HepG2 (cell line): ENCODE measurements at regions not wholly inside any gene's neighbourhood (a gene's known extent, or its start where the extent isn't known, plus 50 kb on each side); places are given as distances from the start of the nearest gene placed in this dataset.

Source experiments
- ATAC-seq: fragments of 200-7000 bp; cut with Tn5 transposase; 3 replicates; pipeline ENCODE4 v1.9.1; 2020; ENCODE audit warnings: mild to moderate bottlenecking, moderate library complexity
- BruUV-seq: library from RNA; stranded (reverse); fragments of 400-500 nt; replicated peaks from 2 replicates; lab custom pipeline; 2021; lab: Mats Ljungman, UMichigan
- CTCF ChIA-PET: fragments of 300-600 bp; formaldehyde crosslinking; extraction: SDS; loops from one replicate; lab custom pipeline; 2021; ENCODE audit warnings: low total read pairs, inconsistent platforms, low intra/inter-chr PET ratio; lab: Yijun Ruan, JAX
- POLR2A ChIA-PET: fragments of 350-600 bp; sonication (Branson Sonifier 250); formaldehyde crosslinking; loops from one replicate; lab custom pipeline; 2020; ENCODE audit warnings: antibody characterized with exemption, inconsistent platforms; lab: Yijun Ruan, JAX
- DNase-seq: peaks from one replicate; pipeline ENCODE4 v3.0.0-alpha.2; 2015; ENCODE audit warnings: low spot score
- FAIRE-seq: peaks from 3 replicates; lab custom pipeline; 2011; peaks lifted over from hg19 to GRCh38; lab: Jason Lieb, UNC
- H2AFZ ChIP-seq: one replicate; pipeline ENCODE4 v1.6.1; 2011; ENCODE audit warnings: low read length, inconsistent platforms
- H3K27ac ChIP-seq: fragments of 300-600 bp; 3 replicates; pipeline ENCODE4 v1.8.0; 2011; ENCODE audit warnings: mixed run types, mild to moderate bottlenecking, mixed read lengths, low read length, inconsistent platforms; ENCODE audit not compliant: insufficient read depth; ENCODE audit errors: extremely low read length
- H3K27me3 ChIP-seq, 2 experiments: fragments of 200-600 bp in 1 of 2; 2 replicates in 1 of 2; 3 replicates in 1 of 2; pipeline versions ENCODE4 v1.6.0 to v1.8.0; 2011; ENCODE audit warnings: low read length in 2 of 2, mild to moderate bottlenecking in 2 of 2, moderate library complexity in 2 of 2, inconsistent platforms in 1 of 2; ENCODE audit not compliant: insufficient read depth in 2 of 2, control insufficient read depth in 1 of 2
- H3K36me3 ChIP-seq, 2 experiments: fragments of 200-600 bp in 1 of 2; replicated peaks in 1 of 2; 2 replicates in 1 of 2; 3 replicates in 1 of 2; pipeline versions ENCODE4 v1.5.1 to v1.8.0; 2011; ENCODE audit warnings: low read length in 2 of 2, inconsistent platforms in 1 of 2; ENCODE audit not compliant: insufficient read depth in 2 of 2, control insufficient read depth in 1 of 2
- H3K4me1 ChIP-seq: 2 replicates; pipeline ENCODE4 v1.5.1; 2012; ENCODE audit warnings: low read length, inconsistent platforms; ENCODE audit not compliant: insufficient read depth
- H3K4me2 ChIP-seq: 2 replicates; pipeline ENCODE4 v1.6.0; 2011; ENCODE audit warnings: low read depth, low read length, inconsistent platforms
- H3K4me3 ChIP-seq, 3 experiments: fragments of 200-600 bp in 1 of 3; sonication (generic), shearing (Covaris generic) in 1 of 3; replicated peaks in 1 of 3; 2 replicates each; pipeline ENCODE4 v1.5.1; 2011 to 2016; ENCODE audit warnings: low read length in 3 of 3, inconsistent platforms in 2 of 3, low read depth in 2 of 3, mild to moderate bottlenecking in 2 of 3, control low read depth in 1 of 3, mixed read lengths in 1 of 3; ENCODE audit not compliant: insufficient read depth in 1 of 3
- H3K79me2 ChIP-seq: one replicate; pipeline ENCODE4 v1.6.1; 2011; ENCODE audit warnings: low read length, inconsistent platforms; ENCODE audit not compliant: insufficient read depth
- H3K9ac ChIP-seq: 2 replicates; pipeline ENCODE4 v1.6.0; 2011; ENCODE audit warnings: mild to moderate bottlenecking, low read depth, low read length, inconsistent platforms; ENCODE audit not compliant: insufficient read depth
- H3K9me3 ChIP-seq: 2 replicates; pipeline ENCODE4 v1.5.1; 2012; ENCODE audit warnings: mild to moderate bottlenecking, low read length
- H4K20me1 ChIP-seq: 2 replicates; pipeline ENCODE4 v1.6.0; 2011; ENCODE audit warnings: inconsistent platforms, mild to moderate bottlenecking, low read length, moderate library complexity; ENCODE audit not compliant: insufficient read depth
- ARNT ChIP-seq: fragments of 450-650 bp; IDR thresholded peaks from 2 replicates; pipeline ENCODE4 v1.6.1; 2017
- CHD4 ChIP-seq: fragments of 200-600 bp; sonication (generic); IDR thresholded peaks from 2 replicates; pipeline ENCODE4 v1.7.0; 2017; ENCODE audit warnings: mild to moderate bottlenecking, low read length, borderline replicate concordance
- DPF2 ChIP-seq: sonication (generic); formaldehyde crosslinking; IDR thresholded peaks from 2 replicates; pipeline ENCODE4 v1.4.0; 2020; ENCODE audit warnings: mild to moderate bottlenecking, low read depth, missing genetic modification reagents, borderline replicate concordance
- FLYWCH1 ChIP-seq: sonication (generic); formaldehyde crosslinking; IDR thresholded peaks from 2 replicates; pipeline ENCODE4 v1.8.1; 2023; ENCODE audit warnings: mild to moderate bottlenecking, missing genetic modification reagents
- GABPB1 ChIP-seq: IDR thresholded peaks from 2 replicates; pipeline ENCODE4 v1.6.1; 2016; ENCODE audit warnings: mild to moderate bottlenecking, missing genetic modification reagents, moderate library complexity, missing compliant biosample characterization
- KDM1A ChIP-seq: IDR thresholded peaks from 2 replicates; pipeline ENCODE4 v1.6.1; 2016; ENCODE audit warnings: missing compliant biosample characterization
- MIXL1 ChIP-seq: IDR thresholded peaks from 2 replicates; pipeline ENCODE4 v1.6.1; 2016
- RXRB ChIP-seq: IDR thresholded peaks from 2 replicates; pipeline ENCODE4 v1.6.1; 2016; ENCODE audit warnings: borderline replicate concordance, missing genetic modification reagents, missing compliant biosample characterization
- SNRNP70 ChIP-seq: fragments of 200-400 bp; formaldehyde crosslinking; IDR thresholded peaks from 2 replicates; pipeline ENCODE4 v1.6.1; 2017; ENCODE audit warnings: mild to moderate bottlenecking, low read depth, low read length, moderate library complexity
- SPEN ChIP-seq: sonication (generic); formaldehyde crosslinking; IDR thresholded peaks from 2 replicates; pipeline ENCODE4 v1.5.1; 2020; ENCODE audit warnings: low read depth, mild to moderate bottlenecking, missing genetic modification reagents
- SYNCRIP ChIP-seq: fragments of 200-400 bp; formaldehyde crosslinking; IDR thresholded peaks from 2 replicates; pipeline ENCODE4 v1.6.1; 2018; ENCODE audit warnings: mild to moderate bottlenecking, low read depth, low read length; ENCODE audit not compliant: insufficient read depth
- ZFP36 ChIP-seq: fragments of 150-350 bp; IDR thresholded peaks from 2 replicates; pipeline ENCODE4 v1.6.1; 2018; ENCODE audit warnings: borderline replicate concordance, low read length, low read depth; ENCODE audit not compliant: partially characterized antibody
- ZKSCAN5 ChIP-seq: sonication (generic); formaldehyde crosslinking; IDR thresholded peaks from 2 replicates; pipeline ENCODE4 v1.5.1; 2020; ENCODE audit warnings: mild to moderate bottlenecking, missing genetic modification reagents
- ZNF432 ChIP-seq: sonication (generic); formaldehyde crosslinking; IDR thresholded peaks from 2 replicates; pipeline ENCODE4 v1.5.0; 2020; ENCODE audit warnings: missing genetic modification reagents, mild to moderate bottlenecking, borderline replicate concordance
- WGBS: methylation state at CpG from one replicate; pipeline ENCODE4 v1.1.6; 2017; ENCODE audit warnings: low lambda C conversion rate; 5-methylcytosine and 5-hydroxymethylcytosine counted together
- in situ Hi-C: cut with HindIII; loops from 2 replicates; pipeline ENCODE4 v1.10.0; 2017; ENCODE audit warnings: low pct_unique_long_range_greater_than_20kb; ENCODE audit not compliant: extremely low pct_ligation_motif_present
- intact Hi-C: fragments of 100-400 bp; cut with micrococcal nuclease; formaldehyde crosslinking; loops from one replicate; pipeline ENCODE4 v1.10.0; 2022; ENCODE audit not compliant: unreplicated experiment
- TF ChIP-seq, protein P1 (sequence below): sonication (generic); formaldehyde crosslinking; IDR thresholded peaks from 2 replicates; pipeline ENCODE4 v1.4.0; 2020; ENCODE audit warnings: missing genetic modification reagents

DNA sequence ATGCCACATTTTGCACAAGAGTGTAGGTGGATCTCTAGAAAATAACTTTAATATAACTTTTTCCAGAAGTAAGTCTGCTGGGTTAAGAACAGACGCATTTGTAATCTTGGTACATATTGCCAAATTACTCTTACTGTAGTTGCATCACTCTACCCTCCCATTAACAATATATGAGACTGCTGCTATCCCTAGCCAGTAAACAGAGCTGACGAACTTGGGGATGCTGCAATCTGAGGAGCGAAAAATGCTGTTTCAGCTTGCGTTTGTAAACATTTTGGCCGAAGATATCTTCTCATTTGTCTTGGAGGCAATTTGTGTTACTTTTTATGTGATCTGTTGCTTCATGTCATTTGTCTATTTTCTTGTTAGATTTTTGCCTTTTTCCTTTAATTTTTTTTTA is 1482.8 kb downstream of the OLFM4 start:
- no peak overlapping the region for H2AFZ ChIP-seq
- no peaks in the 10 kb centered on the region for H4K20me1 ChIP-seq
- no peaks in the 10 kb centered on the region for H3K79me2 ChIP-seq
- H3K9ac ChIP-seq = no peak overlapping the region
- ChIA-PET POLR2A (no interaction called here), CTCF (no interaction called here)
- H3K4me2 ChIP-seq = no peak overlapping the region
- no peaks in the 10 kb centered on the region for H3K27me3 ChIP-seq
- no peaks in the 10 kb centered on the region for H3K36me3 ChIP-seq
- TF ChIP-seq SNRNP70 (no peak), DPF2 (CRISPR knock-in tag) (no peak), SPEN (no peak), MIXL1 (CRISPR knock-in tag) (no peak), ARNT (no peak), ZFP36 (no peak), SYNCRIP (no peak), RXRB (CRISPR knock-in tag) (no peak), ZKSCAN5 (CRISPR knock-in tag) (no peak), KDM1A (CRISPR knock-in tag) (no peak), ZNF432 (CRISPR knock-in tag) (no peak), CHD4 (no peak), FLYWCH1 (CRISPR knock-in tag) (no peak), GABPB1 (CRISPR knock-in tag) (no peak)
- TF ChIP-seq, protein P1, sequence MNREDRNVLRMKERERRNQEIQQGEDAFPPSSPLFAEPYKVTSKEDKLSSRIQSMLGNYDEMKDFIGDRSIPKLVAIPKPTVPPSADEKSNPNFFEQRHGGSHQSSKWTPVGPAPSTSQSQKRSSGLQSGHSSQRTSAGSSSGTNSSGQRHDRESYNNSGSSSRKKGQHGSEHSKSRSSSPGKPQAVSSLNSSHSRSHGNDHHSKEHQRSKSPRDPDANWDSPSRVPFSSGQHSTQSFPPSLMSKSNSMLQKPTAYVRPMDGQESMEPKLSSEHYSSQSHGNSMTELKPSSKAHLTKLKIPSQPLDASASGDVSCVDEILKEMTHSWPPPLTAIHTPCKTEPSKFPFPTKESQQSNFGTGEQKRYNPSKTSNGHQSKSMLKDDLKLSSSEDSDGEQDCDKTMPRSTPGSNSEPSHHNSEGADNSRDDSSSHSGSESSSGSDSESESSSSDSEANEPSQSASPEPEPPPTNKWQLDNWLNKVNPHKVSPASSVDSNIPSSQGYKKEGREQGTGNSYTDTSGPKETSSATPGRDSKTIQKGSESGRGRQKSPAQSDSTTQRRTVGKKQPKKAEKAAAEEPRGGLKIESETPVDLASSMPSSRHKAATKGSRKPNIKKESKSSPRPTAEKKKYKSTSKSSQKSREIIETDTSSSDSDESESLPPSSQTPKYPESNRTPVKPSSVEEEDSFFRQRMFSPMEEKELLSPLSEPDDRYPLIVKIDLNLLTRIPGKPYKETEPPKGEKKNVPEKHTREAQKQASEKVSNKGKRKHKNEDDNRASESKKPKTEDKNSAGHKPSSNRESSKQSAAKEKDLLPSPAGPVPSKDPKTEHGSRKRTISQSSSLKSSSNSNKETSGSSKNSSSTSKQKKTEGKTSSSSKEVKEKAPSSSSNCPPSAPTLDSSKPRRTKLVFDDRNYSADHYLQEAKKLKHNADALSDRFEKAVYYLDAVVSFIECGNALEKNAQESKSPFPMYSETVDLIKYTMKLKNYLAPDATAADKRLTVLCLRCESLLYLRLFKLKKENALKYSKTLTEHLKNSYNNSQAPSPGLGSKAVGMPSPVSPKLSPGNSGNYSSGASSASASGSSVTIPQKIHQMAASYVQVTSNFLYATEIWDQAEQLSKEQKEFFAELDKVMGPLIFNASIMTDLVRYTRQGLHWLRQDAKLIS (CRISPR knock-in tag) = no peak
- intact Hi-C loops = no loop called here
- H3K9me3 ChIP-seq = peaks cover 28% of the 10 kb centered on the region
- BruUV-seq = no TSS peak
- DNase-seq (no peak), ATAC-seq (no peak), FAIRE-seq (no peak)
- H3K27ac ChIP-seq = no peak overlapping the region
- no peaks in the 10 kb centered on the region for H3K4me1 ChIP-seq
- 10% methylated on average over 5 of the region's 5 CpGs for WGBS
- H3K4me3 ChIP-seq = no peak overlapping the region
- in situ Hi-C loops = no loop called here
